Panc1 (cell line): ENCODE measurements at regions not wholly inside any gene's neighbourhood (a gene's known extent, or its start where the extent isn't known, plus 50 kb on each side); places are given as distances from the start of the nearest gene placed in this dataset.

Experiments
- ATAC-seq: fragments of 200-7000 bp; cut with Tn5 transposase; 2 replicates; pipeline ENCODE4 v1.9.1; 2020; ENCODE audit warnings: mild to moderate bottlenecking, moderate library complexity
- BruUV-seq: library from RNA; stranded (reverse); fragments of 400-500 nt; replicated peaks from 2 replicates; lab custom pipeline; 2021; lab: Mats Ljungman, UMichigan
- CTCF ChIA-PET: fragments of 300-600 bp; sonication (Branson Sonifier 250); formaldehyde crosslinking; loops from one replicate; lab custom pipeline; 2022; ENCODE audit warnings: antibody characterized with exemption; lab: Charles Lee
- POLR2A ChIA-PET: fragments of 300-600 bp; sonication (Branson Sonifier 250); formaldehyde crosslinking; loops from one replicate; lab custom pipeline; 2022; ENCODE audit warnings: antibody characterized with exemption; lab: Charles Lee
- DNase-seq: peaks from one replicate; pipeline ENCODE4 v3.0.0-alpha.2; 2010; ENCODE audit warnings: low read depth, low spot score
- H3K27ac ChIP-seq: 2 replicates; pipeline ENCODE4 v1.5.1; 2011; ENCODE audit warnings: mild to moderate bottlenecking, low read length, inconsistent platforms
- H3K27me3 ChIP-seq: fragments of 200-500 bp; sonication (Bioruptor generic); 2 replicates; pipeline ENCODE4 v1.6.0; 2014; ENCODE audit warnings: low read length, inconsistent platforms; ENCODE audit not compliant: control insufficient read depth, insufficient read depth
- H3K36me3 ChIP-seq: fragments of 200-500 bp; sonication (Bioruptor generic); 2 replicates; pipeline ENCODE4 v1.5.1; 2014; ENCODE audit warnings: inconsistent platforms, mild to moderate bottlenecking, low read length, moderate library complexity; ENCODE audit not compliant: control insufficient read depth, insufficient read depth
- H3K4me1 ChIP-seq: 2 replicates; pipeline ENCODE4 v1.5.1; 2011; ENCODE audit warnings: inconsistent platforms, mild to moderate bottlenecking, low read length, moderate library complexity; ENCODE audit not compliant: control insufficient read depth, insufficient read depth
- H3K4me3 ChIP-seq, 2 experiments: 2 replicates each; pipeline ENCODE4 v1.5.1; 2011 to 2012; ENCODE audit warnings: low read depth in 2 of 2, low read length in 2 of 2, mild to moderate bottlenecking in 2 of 2, inconsistent platforms in 1 of 2, moderate library complexity in 1 of 2
- H3K9me3 ChIP-seq: fragments of 200-500 bp; sonication (Bioruptor generic); 2 replicates; pipeline ENCODE4 v1.5.1; 2014; ENCODE audit warnings: low read depth, mild to moderate bottlenecking, inconsistent platforms, low read length, moderate library complexity; ENCODE audit not compliant: control insufficient read depth, insufficient read depth
- CTCF ChIP-seq: fragments of 450-650 bp; IDR thresholded peaks from 2 replicates; pipeline ENCODE4 v1.5.1; 2017; ENCODE audit warnings: mild to moderate bottlenecking
- POLR2AphosphoS5 ChIP-seq: IDR thresholded peaks from 2 replicates; pipeline ENCODE4 v1.6.1; 2012; ENCODE audit warnings: mild to moderate bottlenecking, low read depth, low read length, moderate library complexity
- SIN3A ChIP-seq: IDR thresholded peaks from 2 replicates; pipeline ENCODE4 v1.6.1; 2012; ENCODE audit warnings: low read depth, mild to moderate bottlenecking, low read length, moderate library complexity, borderline replicate concordance; ENCODE audit not compliant: insufficient read depth
- TCF7L2 ChIP-seq: IDR thresholded peaks from 2 replicates; pipeline ENCODE4 v1.6.1; 2011; ENCODE audit warnings: mild to moderate bottlenecking, low read depth, low read length, inconsistent platforms
- in situ Hi-C: cut with HindIII; loops from 2 replicates; pipeline ENCODE4 v1.10.0; 2016; ENCODE audit warnings: low sequenced_read_pairs, low pct_unique_long_range_greater_than_20kb
- intact Hi-C: fragments of 100-400 bp; cut with micrococcal nuclease; formaldehyde crosslinking; loops from one replicate; pipeline ENCODE4 v1.10.0; 2022; ENCODE audit not compliant: unreplicated experiment
- TF ChIP-seq, protein P1 (sequence below), 2 experiments: IDR thresholded peaks; 2 replicates each; pipeline ENCODE4 v1.6.1; 2011 to 2012; ENCODE audit warnings: low read depth in 2 of 2, control low read depth in 1 of 2, low read length in 1 of 2, mild to moderate bottlenecking in 1 of 2, moderate library complexity in 1 of 2; ENCODE audit not compliant: insufficient read depth in 1 of 2

- Histone ChIP-seq H3K27ac (no peak overlapping the region), H3K36me3 (no peaks in the 10 kb centered on the region), H3K4me1 (no peaks in the 10 kb centered on the region; the same call in 1 of the 2 replicates), H3K27me3 (peaks cover 3% of the 10 kb centered on the region; the same call in 1 of the 2 replicates), H3K4me3 (no peak overlapping the region), H3K9me3 (peaks cover 3% of the 10 kb centered on the region; the same call in 1 of the 2 replicates)
- POLR2A ChIA-PET = no interaction called here
- TF ChIP-seq SIN3A (no peak), TCF7L2 (no peak)
- TF ChIP-seq, protein P1, sequence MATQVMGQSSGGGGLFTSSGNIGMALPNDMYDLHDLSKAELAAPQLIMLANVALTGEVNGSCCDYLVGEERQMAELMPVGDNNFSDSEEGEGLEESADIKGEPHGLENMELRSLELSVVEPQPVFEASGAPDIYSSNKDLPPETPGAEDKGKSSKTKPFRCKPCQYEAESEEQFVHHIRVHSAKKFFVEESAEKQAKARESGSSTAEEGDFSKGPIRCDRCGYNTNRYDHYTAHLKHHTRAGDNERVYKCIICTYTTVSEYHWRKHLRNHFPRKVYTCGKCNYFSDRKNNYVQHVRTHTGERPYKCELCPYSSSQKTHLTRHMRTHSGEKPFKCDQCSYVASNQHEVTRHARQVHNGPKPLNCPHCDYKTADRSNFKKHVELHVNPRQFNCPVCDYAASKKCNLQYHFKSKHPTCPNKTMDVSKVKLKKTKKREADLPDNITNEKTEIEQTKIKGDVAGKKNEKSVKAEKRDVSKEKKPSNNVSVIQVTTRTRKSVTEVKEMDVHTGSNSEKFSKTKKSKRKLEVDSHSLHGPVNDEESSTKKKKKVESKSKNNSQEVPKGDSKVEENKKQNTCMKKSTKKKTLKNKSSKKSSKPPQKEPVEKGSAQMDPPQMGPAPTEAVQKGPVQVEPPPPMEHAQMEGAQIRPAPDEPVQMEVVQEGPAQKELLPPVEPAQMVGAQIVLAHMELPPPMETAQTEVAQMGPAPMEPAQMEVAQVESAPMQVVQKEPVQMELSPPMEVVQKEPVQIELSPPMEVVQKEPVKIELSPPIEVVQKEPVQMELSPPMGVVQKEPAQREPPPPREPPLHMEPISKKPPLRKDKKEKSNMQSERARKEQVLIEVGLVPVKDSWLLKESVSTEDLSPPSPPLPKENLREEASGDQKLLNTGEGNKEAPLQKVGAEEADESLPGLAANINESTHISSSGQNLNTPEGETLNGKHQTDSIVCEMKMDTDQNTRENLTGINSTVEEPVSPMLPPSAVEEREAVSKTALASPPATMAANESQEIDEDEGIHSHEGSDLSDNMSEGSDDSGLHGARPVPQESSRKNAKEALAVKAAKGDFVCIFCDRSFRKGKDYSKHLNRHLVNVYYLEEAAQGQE (IDR thresholded peaks at IDR 0.05; ENCODE audit: insufficient read depth in 1 of 2, low read depth in 2 of 2, low read length in 1 of 2) = no peak
- BruUV-seq = no TSS peak
- intact Hi-C loops (no loop called here), in situ Hi-C loops (no loop called here)
- CTCF ChIA-PET = interaction anchor here (0.6 to 0.9 kb wide), 2 partner anchors 222 to 318 kb away, joined by 3 to 4 read pairs; no protein-coding TSS in a partner anchor
- ATAC-seq = no peak
- DNase-seq = no peak
Observed at GRCh38 chr7:7105800-7106582, 76.4 kb upstream of the C1GALT1 start.

DNA sequence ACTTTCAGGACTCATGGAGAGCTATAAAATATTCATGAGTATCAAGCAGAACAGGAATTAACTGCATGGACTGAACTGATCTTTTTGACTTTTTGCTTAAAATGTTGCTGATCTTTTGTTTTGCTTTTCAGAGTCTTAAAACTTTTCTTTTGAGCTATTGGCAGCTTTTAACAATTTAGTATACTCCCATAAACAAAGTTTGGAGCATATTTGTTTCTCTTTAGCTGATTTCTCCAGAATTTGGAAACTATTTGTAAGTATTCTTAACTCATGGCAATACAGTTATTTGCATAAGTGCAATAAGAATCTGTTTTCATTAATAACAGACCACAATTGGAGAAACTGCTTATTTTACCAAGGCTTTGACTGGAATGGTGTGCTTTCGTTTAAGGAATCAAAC is 73.4 kb upstream of the C1GALT1 start:
- TF ChIP-seq POLR2AphosphoS5 (no peak), SIN3A (no peak), TCF7L2 (no peak), CTCF (no peak)
- TF ChIP-seq, protein P1 (IDR thresholded peaks at IDR 0.05; ENCODE audit: insufficient read depth in 1 of 2, low read depth in 2 of 2, low read length in 1 of 2) = no peak
- intact Hi-C loops = no loop called here
- no peaks in the 10 kb centered on the region for H3K4me1 ChIP-seq
- peaks cover 3% of the 10 kb centered on the region; the same call in 1 of the 2 replicates for H3K9me3 ChIP-seq
- ATAC-seq = no peak
- BruUV-seq = no TSS peak
- no peak overlapping the region for H3K4me3 ChIP-seq
- H3K27me3 ChIP-seq = peaks cover 3% of the 10 kb centered on the region; the same call in 1 of the 2 replicates
- H3K36me3 ChIP-seq = no peaks in the 10 kb centered on the region
- in situ Hi-C loops = no loop called here
- ChIA-PET POLR2A (no interaction called here), CTCF (no interaction called here)
- no peak overlapping the region for H3K27ac ChIP-seq
- DNase-seq = no peak
